Nephron (organoid): ENCODE measurements at regions not wholly inside any gene's neighbourhood (a gene's known extent, or its start where the extent isn't known, plus 50 kb on each side); places are given as distances from the start of the nearest gene placed in this dataset.

Experiments used
- H3K27ac Mint-ChIP-seq, 3 experiments: 2 replicates each; pipeline ENCODE4 v1.8.0; 2020; ENCODE audit warnings: mixed read lengths in 3 of 3, mild to moderate bottlenecking in 2 of 3, moderate library complexity in 1 of 3
- H3K27me3 Mint-ChIP-seq: 2 replicates; pipeline ENCODE4 v1.8.0; 2021; ENCODE audit warnings: low read depth, mild to moderate bottlenecking, moderate library complexity, mixed read lengths
- H3K36me3 Mint-ChIP-seq: 2 replicates; pipeline ENCODE4 v1.8.0; 2020; ENCODE audit warnings: low read depth, mixed read lengths
- H3K4me1 Mint-ChIP-seq: 2 replicates; pipeline ENCODE4 v1.8.0; 2020; ENCODE audit warnings: mixed read lengths
- H3K4me3 Mint-ChIP-seq, 3 experiments: 2 replicates each; pipeline ENCODE4 v1.8.0; 2020; ENCODE audit warnings: mild to moderate bottlenecking in 3 of 3, mixed read lengths in 3 of 3, moderate library complexity in 2 of 3
- H3K9me3 Mint-ChIP-seq: 2 replicates; pipeline ENCODE4 v1.8.0; 2020; ENCODE audit warnings: mixed read lengths
- TF ChIP-seq, protein P1 (sequence below), 3 experiments: fragments of 200-600 bp; sonication (generic); IDR thresholded peaks; one replicate each; pipeline ENCODE4 v1.5.0; 2021; ENCODE audit warnings: antibody characterized with exemption in 3 of 3; ENCODE audit not compliant: unreplicated experiment in 3 of 3

DNA sequence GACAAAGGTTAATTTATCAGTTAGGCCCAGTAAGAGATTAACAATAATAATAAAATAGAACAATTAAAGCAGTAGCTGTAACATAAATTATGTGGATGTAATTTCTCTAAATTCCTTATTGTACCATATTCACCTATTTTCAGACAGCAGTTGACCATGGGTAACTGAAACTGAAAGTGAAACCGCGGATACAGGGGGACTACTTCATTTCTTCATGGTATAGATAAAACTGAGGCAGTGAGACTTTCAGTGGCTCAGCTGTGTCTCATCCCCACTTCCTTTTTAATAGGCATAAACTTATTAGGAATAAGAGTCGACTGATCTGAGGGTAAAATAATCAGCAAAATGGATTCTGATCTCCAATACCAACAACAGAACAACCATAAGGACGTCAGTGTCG is 174.0 kb upstream of the WWC1 start:
- Mint-ChIP-seq H3K36me3 (no peaks in the 10 kb centered on the region), H3K4me3 (no peak overlapping the region), H3K27me3 (peaks cover 13% of the 10 kb centered on the region), H3K9me3 (no peaks in the 10 kb centered on the region), H3K27ac (no peak overlapping the region), H3K4me1 (no peaks in the 10 kb centered on the region)
- TF ChIP-seq, protein P1, sequence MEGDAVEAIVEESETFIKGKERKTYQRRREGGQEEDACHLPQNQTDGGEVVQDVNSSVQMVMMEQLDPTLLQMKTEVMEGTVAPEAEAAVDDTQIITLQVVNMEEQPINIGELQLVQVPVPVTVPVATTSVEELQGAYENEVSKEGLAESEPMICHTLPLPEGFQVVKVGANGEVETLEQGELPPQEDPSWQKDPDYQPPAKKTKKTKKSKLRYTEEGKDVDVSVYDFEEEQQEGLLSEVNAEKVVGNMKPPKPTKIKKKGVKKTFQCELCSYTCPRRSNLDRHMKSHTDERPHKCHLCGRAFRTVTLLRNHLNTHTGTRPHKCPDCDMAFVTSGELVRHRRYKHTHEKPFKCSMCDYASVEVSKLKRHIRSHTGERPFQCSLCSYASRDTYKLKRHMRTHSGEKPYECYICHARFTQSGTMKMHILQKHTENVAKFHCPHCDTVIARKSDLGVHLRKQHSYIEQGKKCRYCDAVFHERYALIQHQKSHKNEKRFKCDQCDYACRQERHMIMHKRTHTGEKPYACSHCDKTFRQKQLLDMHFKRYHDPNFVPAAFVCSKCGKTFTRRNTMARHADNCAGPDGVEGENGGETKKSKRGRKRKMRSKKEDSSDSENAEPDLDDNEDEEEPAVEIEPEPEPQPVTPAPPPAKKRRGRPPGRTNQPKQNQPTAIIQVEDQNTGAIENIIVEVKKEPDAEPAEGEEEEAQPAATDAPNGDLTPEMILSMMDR (IDR thresholded peaks at IDR 0.05; ENCODE audit: unreplicated experiment in 3 of 3), result no peak

DNA sequence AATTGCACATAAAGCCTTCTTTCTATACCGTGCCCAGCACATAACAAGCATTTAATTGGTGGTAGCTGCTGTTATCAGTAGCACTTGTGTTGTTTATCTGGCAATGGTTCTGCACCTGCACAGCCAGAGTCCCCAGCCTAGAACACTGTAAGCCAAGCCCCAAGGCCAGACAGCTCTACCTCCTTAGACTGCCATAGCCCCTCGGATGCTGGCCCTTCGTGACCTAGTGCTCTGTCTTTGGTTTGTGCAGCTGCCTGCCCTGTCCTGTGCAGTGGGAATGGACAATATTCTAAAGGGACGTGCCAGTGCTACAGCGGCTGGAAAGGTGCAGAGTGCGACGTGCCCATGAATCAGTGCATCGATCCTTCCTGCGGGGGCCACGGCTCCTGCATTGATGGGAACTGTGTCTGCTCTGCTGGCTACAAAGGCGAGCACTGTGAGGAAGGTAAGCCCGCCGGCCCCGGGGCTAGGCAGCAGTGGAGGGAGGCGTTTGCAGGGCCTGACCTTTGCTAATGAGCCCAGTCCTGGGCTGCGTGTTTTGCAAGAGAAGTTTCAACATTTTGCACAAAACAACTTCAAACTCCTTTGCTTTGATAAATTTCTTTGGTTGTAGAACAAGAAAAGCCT is 173.3 kb upstream of the WWC1 start:
- H3K36me3 Mint-ChIP-seq, result no peaks in the 10 kb centered on the region
- H3K4me1 Mint-ChIP-seq, result no peaks in the 10 kb centered on the region
- H3K27me3 Mint-ChIP-seq, result peaks cover 13% of the 10 kb centered on the region
- H3K9me3 Mint-ChIP-seq, result no peaks in the 10 kb centered on the region
- H3K27ac Mint-ChIP-seq, result no peak overlapping the region
- no peak overlapping the region for H3K4me3 Mint-ChIP-seq
- TF ChIP-seq, protein P1 (IDR thresholded peaks at IDR 0.05; ENCODE audit: unreplicated experiment in 3 of 3), result no peak

DNA sequence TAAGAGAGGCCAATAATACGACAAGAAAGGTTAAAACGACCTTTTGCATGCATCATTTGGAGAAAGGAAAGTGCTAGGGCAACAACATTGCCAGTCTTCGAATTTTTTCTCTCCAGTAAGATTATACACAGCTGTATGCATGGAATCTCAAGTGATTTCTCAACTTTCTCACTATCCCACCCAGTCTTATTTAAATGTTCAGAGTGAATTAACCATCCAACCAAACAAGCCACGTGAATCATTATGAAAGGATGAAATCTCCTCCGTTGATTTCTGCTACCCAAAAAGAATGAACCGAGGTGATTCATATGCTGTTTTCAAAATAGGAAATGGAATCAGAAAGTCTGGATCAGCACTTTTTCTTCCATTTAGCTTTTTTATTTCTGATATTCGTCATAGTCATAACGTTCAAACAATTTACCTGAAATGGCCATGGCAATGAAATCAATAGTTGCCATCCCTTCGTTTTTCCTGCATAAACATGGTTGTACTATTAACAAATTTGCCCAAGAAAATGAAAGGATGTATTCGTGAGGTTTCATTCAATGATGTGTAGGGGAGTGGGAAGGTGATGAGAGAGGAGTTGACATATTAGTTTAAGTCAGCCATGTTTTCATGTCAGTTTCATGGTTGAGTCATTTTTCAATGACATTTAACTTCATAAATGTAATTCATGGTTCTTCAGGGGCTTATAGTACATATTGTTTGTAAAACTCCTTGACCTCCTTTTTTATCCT is 170.9 kb upstream of the WWC1 start:
- H3K36me3 Mint-ChIP-seq, result no peaks in the 10 kb centered on the region
- H3K9me3 Mint-ChIP-seq, result no peaks in the 10 kb centered on the region
- no peaks in the 10 kb centered on the region for H3K4me1 Mint-ChIP-seq
- TF ChIP-seq, protein P1 (IDR thresholded peaks at IDR 0.05; ENCODE audit: unreplicated experiment in 3 of 3), result no peak
- H3K27ac Mint-ChIP-seq, result no peak overlapping the region
- peaks cover 15% of the 10 kb centered on the region for H3K27me3 Mint-ChIP-seq
- H3K4me3 Mint-ChIP-seq, result no peak overlapping the region

DNA sequence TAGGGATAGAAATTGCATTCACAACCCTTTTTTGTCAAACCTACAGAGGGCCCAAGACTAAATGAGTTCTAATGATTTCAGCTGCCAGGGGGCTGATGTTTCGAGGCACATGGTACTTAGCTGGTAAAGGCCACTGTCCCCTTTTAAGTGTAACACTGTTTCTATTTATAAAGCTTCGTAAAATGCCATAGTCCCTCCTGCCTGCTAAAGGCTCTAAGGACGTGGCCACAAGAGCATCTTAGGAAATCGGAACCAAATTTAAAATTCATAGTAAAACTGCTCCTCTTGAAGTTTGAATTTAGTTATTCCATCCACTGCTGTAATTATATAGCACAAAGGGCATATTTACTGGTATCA is 170.3 kb upstream of the WWC1 start:
- TF ChIP-seq, protein P1 (IDR thresholded peaks at IDR 0.05; ENCODE audit: unreplicated experiment in 3 of 3), result no peak
- no peak overlapping the region for H3K27ac Mint-ChIP-seq
- no peaks in the 10 kb centered on the region for H3K36me3 Mint-ChIP-seq
- peaks cover 20% of the 10 kb centered on the region for H3K27me3 Mint-ChIP-seq
- no peaks in the 10 kb centered on the region for H3K9me3 Mint-ChIP-seq
- no peak overlapping the region for H3K4me3 Mint-ChIP-seq
- no peaks in the 10 kb centered on the region for H3K4me1 Mint-ChIP-seq

DNA sequence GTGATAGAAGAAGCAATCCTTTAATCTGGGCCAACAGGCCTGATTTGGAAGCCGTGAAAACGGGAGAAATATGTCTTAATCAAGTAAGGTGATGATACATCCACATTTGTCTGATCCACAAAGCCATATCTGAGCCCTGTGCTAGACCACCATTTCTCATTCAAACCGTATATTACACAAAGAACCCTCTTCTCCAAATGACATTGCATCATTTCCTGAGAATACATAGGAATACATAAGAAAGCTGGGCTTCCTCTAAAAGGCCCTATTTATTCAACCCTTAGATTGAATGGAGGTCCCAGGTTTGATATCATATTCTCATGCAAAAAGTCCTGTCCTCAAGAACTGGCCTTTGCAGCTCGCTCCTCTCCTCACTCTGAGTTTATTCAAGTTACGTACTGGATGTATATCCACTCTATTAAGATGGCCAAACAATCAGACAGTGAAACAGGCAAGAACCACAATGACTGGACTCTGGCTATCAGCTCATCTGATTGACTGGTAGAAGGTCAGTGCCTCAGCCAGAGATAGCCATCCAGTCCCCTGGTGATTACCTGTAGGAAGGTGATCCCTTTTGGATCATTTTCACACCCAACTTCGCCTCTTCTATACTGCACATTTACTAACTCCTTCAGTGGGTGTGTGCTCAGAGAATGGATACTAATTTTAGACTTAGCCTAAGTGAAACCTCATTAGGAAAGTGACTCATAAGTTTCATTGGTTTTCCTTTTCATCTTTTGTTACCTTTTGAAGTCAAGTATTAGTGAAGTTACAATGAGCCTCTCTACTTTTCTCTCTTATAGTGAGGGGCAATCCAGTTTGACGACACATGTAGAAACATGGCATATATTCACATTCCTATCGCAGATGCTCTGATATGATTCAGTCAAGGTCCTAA is 167.6 kb upstream of the WWC1 start:
- Mint-ChIP-seq H3K27ac (no peak overlapping the region), H3K36me3 (no peaks in the 10 kb centered on the region), H3K4me1 (no peaks in the 10 kb centered on the region), H3K9me3 (no peaks in the 10 kb centered on the region), H3K4me3 (no peak overlapping the region), H3K27me3 (peaks cover 22% of the 10 kb centered on the region)
- TF ChIP-seq, protein P1 (IDR thresholded peaks at IDR 0.05; ENCODE audit: unreplicated experiment in 3 of 3), result no peak
